ENCODE measurements at regions not wholly inside any gene's neighbourhood (a gene's known extent, or its start where the extent isn't known, plus 50 kb on each side); places are given as distances from the start of the nearest gene placed in this dataset.

- H3K27ac ChIP-seq (ENCODE audit: low read length), result no peak overlapping the region
- H3K36me3 ChIP-seq (ENCODE audit: insufficient read depth, low read length), result no peaks in the 10 kb centered on the region
- H3K4me1 ChIP-seq (ENCODE audit: low read length), result no peaks in the 10 kb centered on the region
- H3K79me2 ChIP-seq (ENCODE audit: low read length), result no peaks in the 10 kb centered on the region
- H3K9me3 ChIP-seq (ENCODE audit: low read length), result no peaks in the 10 kb centered on the region
- H3K27me3 ChIP-seq (ENCODE audit: low read length), result no peaks in the 10 kb centered on the region
- H3K4me2 ChIP-seq (ENCODE audit: low read depth, low read length, poor library complexity, severe bottlenecking), result no peak overlapping the region
- no peaks in the 10 kb centered on the region for H4K20me1 ChIP-seq (ENCODE audit: insufficient read depth, low read depth, low read length)
- DNase-seq, result no peak
- no peak overlapping the region for H3K9ac ChIP-seq (ENCODE audit: low read length)
- H3K9me2 ChIP-seq (replicated peaks; ENCODE audit: insufficient read depth, low read length), result peaks cover 4% of the 10 kb centered on the region; the same call in 1 of the 2 replicates
- H2AFZ ChIP-seq (ENCODE audit: low read length), result no peak overlapping the region
- H3K4me3 ChIP-seq (ENCODE audit: low read length), result no peak overlapping the region
Observed at GRCh38 chr3:160084998-160085397, 96.4 kb downstream of the IL12A start.

- H4K20me1 ChIP-seq (ENCODE audit: insufficient read depth, low read depth, low read length), result no peaks in the 10 kb centered on the region
- no peak overlapping the region for H3K9ac ChIP-seq (ENCODE audit: low read length)
- no peak overlapping the region for H3K27ac ChIP-seq (ENCODE audit: low read length)
- H3K79me2 ChIP-seq (ENCODE audit: low read length), result no peaks in the 10 kb centered on the region
- DNase-seq, result no peak
- no peak overlapping the region for H2AFZ ChIP-seq (ENCODE audit: low read length)
- H3K9me3 ChIP-seq (ENCODE audit: low read length), result no peaks in the 10 kb centered on the region
- H3K27me3 ChIP-seq (ENCODE audit: low read length), result no peaks in the 10 kb centered on the region
- no peak overlapping the region for H3K4me2 ChIP-seq (ENCODE audit: low read depth, low read length, poor library complexity, severe bottlenecking)
- H3K36me3 ChIP-seq (ENCODE audit: insufficient read depth, low read length), result no peaks in the 10 kb centered on the region
- no peaks in the 10 kb centered on the region for H3K4me1 ChIP-seq (ENCODE audit: low read length)
- no peaks in the 10 kb centered on the region; the same call in 1 of the 2 replicates for H3K9me2 ChIP-seq (replicated peaks; ENCODE audit: insufficient read depth, low read length)
- no peak overlapping the region for H3K4me3 ChIP-seq (ENCODE audit: low read length)
Observed at GRCh38 chr3:160088492-160089137, 100.0 kb downstream of the IL12A start.

- Histone ChIP-seq H3K9me3 (ENCODE audit: low read length) (no peaks in the 10 kb centered on the region), H3K4me3 (ENCODE audit: low read length) (no peak overlapping the region), H3K79me2 (ENCODE audit: low read length) (no peaks in the 10 kb centered on the region), H3K9me2 (replicated peaks; ENCODE audit: insufficient read depth, low read length) (no peaks in the 10 kb centered on the region; the same call in 1 of the 2 replicates), H3K27me3 (ENCODE audit: low read length) (no peaks in the 10 kb centered on the region), H2AFZ (ENCODE audit: low read length) (no peak overlapping the region), H4K20me1 (ENCODE audit: insufficient read depth, low read depth, low read length) (no peaks in the 10 kb centered on the region), H3K27ac (ENCODE audit: low read length) (no peak overlapping the region), H3K4me2 (ENCODE audit: low read depth, low read length, poor library complexity, severe bottlenecking) (no peak overlapping the region), H3K9ac (ENCODE audit: low read length) (no peak overlapping the region), H3K36me3 (ENCODE audit: insufficient read depth, low read length) (no peaks in the 10 kb centered on the region), H3K4me1 (ENCODE audit: low read length) (no peaks in the 10 kb centered on the region)
- DNase-seq, result no peak
Observed at GRCh38 chr3:160090653-160091052, 102.0 kb downstream of the IL12A start.

DNA sequence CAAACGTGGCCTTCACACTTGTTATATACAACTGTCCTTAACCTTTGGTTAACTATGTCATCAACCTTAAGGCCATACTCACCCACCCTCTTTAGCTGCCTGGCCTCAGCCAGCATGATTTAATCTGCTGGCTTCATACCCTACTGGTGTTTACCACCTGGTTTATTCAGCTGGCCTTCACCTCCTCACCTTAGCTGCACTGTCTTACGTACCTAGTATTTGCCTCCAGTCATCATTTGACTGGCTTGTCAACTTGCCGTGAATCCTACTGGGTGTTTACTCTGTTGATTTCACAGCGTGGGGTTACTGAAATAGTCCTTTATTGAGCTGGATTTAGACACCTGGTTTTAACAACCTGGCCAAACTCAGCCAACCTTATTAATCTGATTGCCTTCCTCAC is 102.8 kb downstream of the IL12A start:
- Histone ChIP-seq H3K4me2 (ENCODE audit: low read depth, low read length, poor library complexity, severe bottlenecking) (no peak overlapping the region), H3K4me1 (ENCODE audit: low read length) (no peaks in the 10 kb centered on the region), H3K36me3 (ENCODE audit: insufficient read depth, low read length) (no peaks in the 10 kb centered on the region), H3K79me2 (ENCODE audit: low read length) (no peaks in the 10 kb centered on the region), H3K27ac (ENCODE audit: low read length) (no peak overlapping the region), H3K9me2 (replicated peaks; ENCODE audit: insufficient read depth, low read length) (no peaks in the 10 kb centered on the region; the same call in 1 of the 2 replicates), H3K9me3 (ENCODE audit: low read length) (no peaks in the 10 kb centered on the region), H2AFZ (ENCODE audit: low read length) (no peak overlapping the region), H4K20me1 (ENCODE audit: insufficient read depth, low read depth, low read length) (no peaks in the 10 kb centered on the region), H3K27me3 (ENCODE audit: low read length) (no peaks in the 10 kb centered on the region), H3K9ac (ENCODE audit: low read length) (no peak overlapping the region), H3K4me3 (ENCODE audit: low read length) (no peak overlapping the region)
- no peak for DNase-seq

DNA sequence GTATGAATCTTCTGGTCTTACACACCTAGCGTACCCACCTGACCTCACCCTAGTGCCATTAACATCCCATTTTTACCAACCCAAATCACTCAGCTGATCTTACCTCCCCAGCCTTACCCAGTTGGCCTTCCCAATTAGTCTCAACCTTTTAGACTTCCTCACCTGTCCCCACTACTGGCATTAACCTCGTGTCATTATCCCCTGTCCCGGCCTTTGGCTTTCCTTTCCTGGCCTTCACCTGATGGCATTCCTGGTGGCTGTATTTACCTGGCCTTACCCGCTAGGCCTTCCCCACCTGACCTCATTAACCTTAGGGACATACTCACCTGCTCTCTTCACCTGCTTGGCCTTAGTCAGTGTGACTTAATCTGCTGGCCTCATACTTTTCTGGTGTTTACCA is 104.1 kb downstream of the IL12A start:
- Histone ChIP-seq H3K36me3 (ENCODE audit: insufficient read depth, low read length) (no peaks in the 10 kb centered on the region), H3K4me3 (ENCODE audit: low read length) (no peak overlapping the region), H3K27ac (ENCODE audit: low read length) (no peak overlapping the region), H3K9ac (ENCODE audit: low read length) (no peak overlapping the region), H3K9me3 (ENCODE audit: low read length) (no peaks in the 10 kb centered on the region), H3K79me2 (ENCODE audit: low read length) (no peaks in the 10 kb centered on the region), H3K27me3 (ENCODE audit: low read length) (no peaks in the 10 kb centered on the region), H2AFZ (ENCODE audit: low read length) (no peak overlapping the region), H3K4me1 (ENCODE audit: low read length) (no peaks in the 10 kb centered on the region), H4K20me1 (ENCODE audit: insufficient read depth, low read depth, low read length) (no peaks in the 10 kb centered on the region), H3K9me2 (replicated peaks; ENCODE audit: insufficient read depth, low read length) (no peaks in the 10 kb centered on the region; the same call in 1 of the 2 replicates), H3K4me2 (ENCODE audit: low read depth, low read length, poor library complexity, severe bottlenecking) (no peak overlapping the region)
- DNase-seq, result no peak

- no peak overlapping the region for H3K9ac ChIP-seq (ENCODE audit: low read length)
- no peaks in the 10 kb centered on the region for H3K79me2 ChIP-seq (ENCODE audit: low read length)
- no peaks in the 10 kb centered on the region for H3K9me3 ChIP-seq (ENCODE audit: low read length)
- no peaks in the 10 kb centered on the region for H3K36me3 ChIP-seq (ENCODE audit: insufficient read depth, low read length)
- no peaks in the 10 kb centered on the region for H3K4me1 ChIP-seq (ENCODE audit: low read length)
- H4K20me1 ChIP-seq (ENCODE audit: insufficient read depth, low read depth, low read length), result no peaks in the 10 kb centered on the region
- no peak overlapping the region for H2AFZ ChIP-seq (ENCODE audit: low read length)
- H3K4me3 ChIP-seq (ENCODE audit: low read length), result no peak overlapping the region
- H3K27me3 ChIP-seq (ENCODE audit: low read length), result no peaks in the 10 kb centered on the region
- no peak overlapping the region for H3K27ac ChIP-seq (ENCODE audit: low read length)
- no peak overlapping the region for H3K4me2 ChIP-seq (ENCODE audit: low read depth, low read length, poor library complexity, severe bottlenecking)
- DNase-seq, result no peak
- no peaks in the 10 kb centered on the region; the same call in 1 of the 2 replicates for H3K9me2 ChIP-seq (replicated peaks; ENCODE audit: insufficient read depth, low read length)
Observed at GRCh38 chr3:160094562-160094961, 105.9 kb downstream of the IL12A start.

GRCh38 chr3:160097478-160097877 is 108.8 kb downstream of the IL12A start:
- H3K27ac ChIP-seq (ENCODE audit: low read length), result no peak overlapping the region
- no peaks in the 10 kb centered on the region for H3K4me1 ChIP-seq (ENCODE audit: low read length)
- no peak overlapping the region for H3K9ac ChIP-seq (ENCODE audit: low read length)
- no peak overlapping the region for H2AFZ ChIP-seq (ENCODE audit: low read length)
- H3K79me2 ChIP-seq (ENCODE audit: low read length), result no peaks in the 10 kb centered on the region
- no peaks in the 10 kb centered on the region for H3K9me2 ChIP-seq (replicated peaks; ENCODE audit: insufficient read depth, low read length)
- H3K4me3 ChIP-seq (ENCODE audit: low read length), result no peak overlapping the region
- H4K20me1 ChIP-seq (ENCODE audit: insufficient read depth, low read depth, low read length), result no peaks in the 10 kb centered on the region
- H3K4me2 ChIP-seq (ENCODE audit: low read depth, low read length, poor library complexity, severe bottlenecking), result no peak overlapping the region
- no peaks in the 10 kb centered on the region for H3K27me3 ChIP-seq (ENCODE audit: low read length)
- no peak for DNase-seq
- no peaks in the 10 kb centered on the region for H3K9me3 ChIP-seq (ENCODE audit: low read length)
- H3K36me3 ChIP-seq (ENCODE audit: insufficient read depth, low read length), result no peaks in the 10 kb centered on the region

DNA sequence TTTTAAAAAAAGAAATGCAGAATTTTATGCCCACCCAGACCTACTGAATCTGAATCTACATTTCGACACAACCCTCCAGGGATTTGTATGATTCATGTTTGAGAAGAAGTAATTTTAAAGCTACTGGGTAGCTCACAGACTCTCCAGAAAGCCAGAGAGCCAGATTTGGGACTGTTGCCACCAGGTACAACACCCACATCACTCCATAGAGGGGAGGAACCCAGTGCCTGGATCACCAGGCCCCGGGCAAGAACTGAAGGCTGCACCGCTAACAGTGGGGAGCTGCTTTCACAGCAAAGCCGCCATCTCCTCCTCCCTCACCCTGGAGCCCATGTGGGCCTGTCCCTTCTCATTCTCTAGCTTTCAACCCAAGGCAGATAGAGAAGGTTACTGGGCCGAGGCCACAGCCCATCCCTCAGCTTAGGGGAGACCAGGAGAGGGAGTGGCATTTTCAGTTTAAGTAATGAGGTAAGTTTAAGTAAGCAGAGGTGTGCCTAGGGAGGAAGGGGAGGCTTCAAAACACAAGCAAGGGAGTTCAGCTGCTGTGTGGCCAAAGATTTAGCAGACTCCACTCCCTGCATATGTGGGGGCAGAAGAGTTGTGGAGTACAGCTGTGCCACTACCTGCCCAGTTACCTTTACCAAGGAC is 109.8 kb downstream of the IL12A start:
- Histone ChIP-seq H3K27me3 (ENCODE audit: low read length) (no peaks in the 10 kb centered on the region), H3K9ac (ENCODE audit: low read length) (no peak overlapping the region), H3K36me3 (ENCODE audit: insufficient read depth, low read length) (no peaks in the 10 kb centered on the region), H3K9me2 (replicated peaks; ENCODE audit: insufficient read depth, low read length) (no peaks in the 10 kb centered on the region), H3K4me3 (ENCODE audit: low read length) (no peak overlapping the region), H4K20me1 (ENCODE audit: insufficient read depth, low read depth, low read length) (no peaks in the 10 kb centered on the region), H3K4me2 (ENCODE audit: low read depth, low read length, poor library complexity, severe bottlenecking) (no peak overlapping the region), H2AFZ (ENCODE audit: low read length) (no peak overlapping the region), H3K27ac (ENCODE audit: low read length) (no peak overlapping the region), H3K79me2 (ENCODE audit: low read length) (no peaks in the 10 kb centered on the region), H3K9me3 (ENCODE audit: low read length) (no peaks in the 10 kb centered on the region), H3K4me1 (ENCODE audit: low read length) (no peaks in the 10 kb centered on the region)
- DNase-seq, result no peak
